ENCODE measurements at regions not wholly inside any gene's neighbourhood (a gene's known extent, or its start where the extent isn't known, plus 50 kb on each side); places are given as distances from the start of the nearest gene placed in this dataset.

- peak overlapping the region; percentile 24 for H3K4me2 ChIP-seq
- Mint-ChIP-seq H3K4me3 (peak overlapping the region; percentile 57), H3K9me3 (no peaks in the 10 kb centered on the region), H3K36me3 (ENCODE audit: low read depth) (no peaks in the 10 kb centered on the region), H3K27me3 (ENCODE audit: insufficient read depth, low read depth, poor library complexity) (peaks cover 2% of the 10 kb centered on the region), H3K4me1 (peaks cover 34% of the 10 kb centered on the region), H3K27ac (peak overlapping the region; percentile 91)
- DNase-seq (ENCODE audit: low spot score) = peak; percentile 75
- no peaks in the 10 kb centered on the region for H3K27me3 ChIP-seq (ENCODE audit: insufficient read depth)
- TF ChIP-seq CREB1 (CRISPR knock-in tag; IDR thresholded peaks at IDR 0.05; ENCODE audit: low read depth) (no peak), REST (IDR thresholded peaks at IDR 0.05; ENCODE audit: unreplicated experiment) (no peak), EZH2 (IDR thresholded peaks at IDR 0.05; ENCODE audit: low read depth, unreplicated experiment) (no peak), EZH2phosphoT487 (IDR thresholded peaks at IDR 0.05; ENCODE audit: unreplicated experiment) (no peak), CTCF (conservative IDR thresholded peaks at IDR 0.05; ENCODE audit: low read depth in 2 of 2) (peak in 1 of 2 experiments; percentile 35; a peak in 1 of 4 replicates), ZNF462 (CRISPR knock-in tag; IDR thresholded peaks at IDR 0.05) (no peak)
- H4K20me1 ChIP-seq (replicated peaks; ENCODE audit: insufficient read depth) = no peaks in the 10 kb centered on the region
- H3K9me2 ChIP-seq (ENCODE audit: insufficient read depth) = no peaks in the 10 kb centered on the region
- H3K79me2 ChIP-seq (replicated peaks; ENCODE audit: insufficient read depth) = no peaks in the 10 kb centered on the region
- peak overlapping the region; percentile 17 for H3K4me3 ChIP-seq
- H3K36me3 ChIP-seq (ENCODE audit: insufficient read depth) = no peaks in the 10 kb centered on the region
- no peak overlapping the region for H2AFZ ChIP-seq
- H3F3A ChIP-seq (replicated peaks; ENCODE audit: low read depth) = no peaks in the 10 kb centered on the region
- H3K4me1 ChIP-seq (ENCODE audit: insufficient read depth) = peaks cover 16% of the 10 kb centered on the region
- ATAC-seq = peak; percentile 85
- H3K27ac ChIP-seq (ENCODE audit: low read depth) = peak overlapping the region; percentile 58
Observed at GRCh38 chr12:73629893-73630831, 907.5 kb upstream of the ATXN7L3B start.

Data from GM23338 (cell line).